Smooth muscle cell (in vitro differentiated cells): ENCODE measurements at regions not wholly inside any gene's neighbourhood (a gene's known extent, or its start where the extent isn't known, plus 50 kb on each side); places are given as distances from the start of the nearest gene placed in this dataset.

ENCODE experiments used
- DNase-seq: peaks from one replicate; lab custom pipeline; 2025; ENCODE audit not compliant: unreplicated experiment; lab: John Stamatoyannopoulos, UW
- H2AFZ ChIP-seq: fragments of 200-600 bp; sonication (generic); 2 replicates; pipeline ENCODE4 v1.6.0; 2016; ENCODE audit warnings: antibody characterized with exemption, low read depth, mild to moderate bottlenecking
- H3F3A ChIP-seq: fragments of 200-600 bp; sonication (generic); 2 replicates; pipeline ENCODE4 v1.6.0; 2017; ENCODE audit warnings: antibody characterized with exemption, low read depth
- H3K27ac ChIP-seq: fragments of 200-600 bp; sonication (generic); 2 replicates; pipeline ENCODE4 v1.5.1; 2016; ENCODE audit warnings: low read depth, mild to moderate bottlenecking
- H3K27me3 ChIP-seq: fragments of 200-600 bp; sonication (generic); 2 replicates; pipeline ENCODE4 v1.6.1; 2016; ENCODE audit warnings: low read depth, mild to moderate bottlenecking
- H3K36me3 ChIP-seq: fragments of 200-600 bp; sonication (generic); 2 replicates; pipeline ENCODE4 v1.5.1; 2016; ENCODE audit warnings: low read depth
- H3K4me1 ChIP-seq: fragments of 200-600 bp; sonication (generic); 2 replicates; pipeline ENCODE4 v1.5.1; 2016; ENCODE audit warnings: low read depth
- H3K4me2 ChIP-seq: fragments of 200-600 bp; sonication (generic); 2 replicates; pipeline ENCODE4 v1.6.0; 2016; ENCODE audit warnings: mild to moderate bottlenecking
- H3K4me3 ChIP-seq: fragments of 200-600 bp; sonication (generic); 2 replicates; pipeline ENCODE4 v1.5.1; 2016; ENCODE audit warnings: mild to moderate bottlenecking
- H3K79me2 ChIP-seq: fragments of 200-600 bp; sonication (generic); 2 replicates; pipeline ENCODE4 v1.6.0; 2016; ENCODE audit warnings: low read depth, mild to moderate bottlenecking
- H3K9ac ChIP-seq: fragments of 200-600 bp; sonication (generic); 2 replicates; pipeline ENCODE4 v1.6.0; 2016; ENCODE audit warnings: low read depth
- H3K9me3 ChIP-seq: fragments of 200-600 bp; sonication (generic); replicated peaks from 2 replicates; pipeline ENCODE4 v1.5.1; 2016; ENCODE audit warnings: low read depth
- H4K20me1 ChIP-seq: fragments of 200-600 bp; sonication (generic); 2 replicates; pipeline ENCODE4 v1.6.0; 2016; ENCODE audit warnings: low read depth
- CTCF ChIP-seq: fragments of 200-600 bp; sonication (generic); IDR thresholded peaks from 2 replicates; pipeline ENCODE4 v1.5.1; 2017; ENCODE audit warnings: borderline replicate concordance, mild to moderate bottlenecking, antibody characterized with exemption; ENCODE audit not compliant: insufficient read depth, poor library complexity, severe bottlenecking
- WGBS: methylation state at CpG from one replicate; pipeline ENCODE4 v1.1.7; 2016; ENCODE audit warnings: low lambda C conversion rate; 5-methylcytosine and 5-hydroxymethylcytosine counted together

- WGBS: 98% methylated on average over 22 of the region's 22 CpGs
- TF ChIP-seq CTCF: no peak
- no peaks in the 10 kb centered on the region for H4K20me1 ChIP-seq
- no peak overlapping the region for H3K4me2 ChIP-seq
- H3K27me3 ChIP-seq: no peaks in the 10 kb centered on the region
- H3K4me1 ChIP-seq: peaks cover 35% of the 10 kb centered on the region
- H3K27ac ChIP-seq: no peak overlapping the region
- no peak overlapping the region for H3K9ac ChIP-seq
- no peaks in the 10 kb centered on the region for H3K79me2 ChIP-seq
- DNase-seq: no peak
- no peaks in the 10 kb centered on the region for H3K9me3 ChIP-seq
- no peaks in the 10 kb centered on the region for H3K36me3 ChIP-seq
- H2AFZ ChIP-seq: no peak overlapping the region
- no peaks in the 10 kb centered on the region for H3F3A ChIP-seq
- H3K4me3 ChIP-seq: no peak overlapping the region
Observed at GRCh38 chr14:65280653-65281052, 131.9 kb upstream of the FUT8 start.

GRCh38 chr14:65281991-65282895 is 130.3 kb upstream of the FUT8 start:
- no peaks in the 10 kb centered on the region for H4K20me1 ChIP-seq
- no peak for TF ChIP-seq CTCF
- H3K27me3 ChIP-seq: no peaks in the 10 kb centered on the region
- no peaks in the 10 kb centered on the region for H3K9me3 ChIP-seq
- H3K36me3 ChIP-seq: no peaks in the 10 kb centered on the region
- no peak overlapping the region for H3K4me3 ChIP-seq
- no peak overlapping the region for H3K9ac ChIP-seq
- peaks cover 27% of the 10 kb centered on the region for H3K4me1 ChIP-seq
- peak; percentile 9 for DNase-seq
- H3F3A ChIP-seq: no peaks in the 10 kb centered on the region
- peak overlapping the region; percentile 20 for H3K27ac ChIP-seq
- 37% methylated on average over 12 of the region's 12 CpGs for WGBS
- peak overlapping the region; percentile 76 for H3K4me2 ChIP-seq
- H2AFZ ChIP-seq: peak overlapping the region; percentile 41
- H3K79me2 ChIP-seq: no peaks in the 10 kb centered on the region

- no peak for DNase-seq
- Histone ChIP-seq H3K4me3 (no peak overlapping the region), H3K9ac (no peak overlapping the region), H3K4me1 (peaks cover 20% of the 10 kb centered on the region), H3F3A (no peaks in the 10 kb centered on the region), H4K20me1 (no peaks in the 10 kb centered on the region), H3K27me3 (no peaks in the 10 kb centered on the region), H2AFZ (peak overlapping the region; percentile 41), H3K79me2 (no peaks in the 10 kb centered on the region), H3K4me2 (peak overlapping the region; percentile 76), H3K9me3 (no peaks in the 10 kb centered on the region), H3K27ac (peak overlapping the region; percentile 20), H3K36me3 (no peaks in the 10 kb centered on the region)
- no peak for TF ChIP-seq CTCF
- 78% methylated on average over 3 of the region's 3 CpGs for WGBS
Observed at GRCh38 chr14:65282896-65283253, 129.7 kb upstream of the FUT8 start.

- Histone ChIP-seq H4K20me1 (no peaks in the 10 kb centered on the region), H3K4me3 (no peak overlapping the region), H3K4me2 (no peak overlapping the region), H3K79me2 (no peaks in the 10 kb centered on the region), H3K9ac (no peak overlapping the region), H3K9me3 (no peaks in the 10 kb centered on the region), H3K27ac (no peak overlapping the region), H3K36me3 (no peaks in the 10 kb centered on the region), H3K27me3 (no peaks in the 10 kb centered on the region), H2AFZ (no peak overlapping the region), H3K4me1 (peaks cover 16% of the 10 kb centered on the region), H3F3A (no peaks in the 10 kb centered on the region)
- DNase-seq: no peak
- TF ChIP-seq CTCF: peak; percentile 16
- 87% methylated on average over 8 of the region's 8 CpGs for WGBS
Observed at GRCh38 chr14:65286443-65286842, 126.1 kb upstream of the FUT8 start.
